ENCODE measurements at regions not wholly inside any gene's neighbourhood (a gene's known extent, or its start where the extent isn't known, plus 50 kb on each side); places are given as distances from the start of the nearest gene placed in this dataset.

- TF ChIP-seq POLR2A (IDR thresholded peaks at IDR 0.05; ENCODE audit: low read depth, low read length) (no peak), TAF1 (IDR thresholded peaks at IDR 0.05; ENCODE audit: low read depth, low read length) (no peak), POLR2AphosphoS5 (IDR thresholded peaks at IDR 0.05; ENCODE audit: low read depth, low read length) (no peak), SPI1 (IDR thresholded peaks at IDR 0.05; ENCODE audit: low read depth, low read length) (no peak)
These were observed 58.7 kb downstream of the PLEKHG1 start for GRCh38 chr6:150658421-150658820.

Data from GM12891 (cell line).